ENCODE measurements at regions not wholly inside any gene's neighbourhood (a gene's known extent, or its start where the extent isn't known, plus 50 kb on each side); places are given as distances from the start of the nearest gene placed in this dataset.

DNA sequence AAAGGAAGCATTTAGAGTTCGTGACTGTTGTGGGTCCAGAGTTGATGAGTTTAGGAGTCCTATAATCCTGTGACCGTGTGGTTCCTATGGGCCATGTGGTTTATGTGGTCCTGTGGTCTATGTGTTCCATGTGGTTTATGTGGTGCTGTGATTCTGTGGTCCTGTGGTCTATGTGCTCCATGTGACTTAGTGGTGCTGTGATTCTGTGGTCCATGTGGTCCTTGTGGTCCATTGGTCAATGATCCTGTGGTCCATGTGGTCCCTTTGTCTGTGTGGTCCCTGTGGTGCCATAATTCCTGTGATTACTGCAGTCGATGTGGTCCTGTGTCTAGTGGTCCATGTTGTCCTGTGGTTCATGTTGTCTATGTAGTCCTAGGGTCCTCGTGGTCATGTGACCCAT lies 167.3 kb downstream of the TMEM18 start:
- no peak for DNase-seq

DNA sequence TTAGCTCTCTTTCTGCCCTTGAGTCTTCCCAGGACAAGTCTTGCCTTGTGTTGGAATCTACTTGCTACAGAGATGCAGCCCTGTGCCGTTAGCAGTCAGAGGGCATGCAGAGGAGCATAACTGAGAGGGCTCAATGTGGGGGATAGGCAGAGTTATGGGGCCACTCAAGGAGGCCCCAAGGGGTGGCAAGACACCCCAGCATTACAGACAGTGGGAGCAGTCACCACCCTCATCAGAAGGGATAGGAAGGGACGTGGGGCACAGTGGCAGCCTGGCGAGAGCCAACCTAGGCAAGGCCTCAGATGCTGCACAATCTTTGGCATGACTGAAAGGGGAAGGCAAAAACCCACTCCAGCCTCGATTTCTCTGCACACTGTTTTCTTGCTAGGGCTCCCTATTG lies 169.1 kb downstream of the TMEM18 start:
- no peak for DNase-seq

DNA sequence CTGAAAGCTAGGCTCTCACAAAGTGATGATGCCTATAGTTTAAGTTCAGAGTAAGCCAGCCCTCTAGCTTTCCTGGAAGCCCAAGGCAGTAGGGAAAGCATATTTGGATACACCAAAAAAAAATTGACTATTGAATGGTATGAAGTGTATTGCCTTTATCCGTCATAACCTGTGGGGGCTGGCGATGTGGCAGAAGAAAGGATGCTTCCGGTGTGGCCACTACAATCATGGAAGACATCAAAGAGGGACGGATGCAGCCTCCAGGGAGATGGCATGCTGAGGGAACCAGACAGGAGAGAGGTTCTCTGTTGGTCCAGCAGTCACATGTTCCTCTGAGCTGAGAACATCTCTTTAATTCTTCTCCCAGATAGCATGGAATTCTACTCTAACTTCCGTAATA lies 170.3 kb downstream of the TMEM18 start:
- no peak for DNase-seq

DNA sequence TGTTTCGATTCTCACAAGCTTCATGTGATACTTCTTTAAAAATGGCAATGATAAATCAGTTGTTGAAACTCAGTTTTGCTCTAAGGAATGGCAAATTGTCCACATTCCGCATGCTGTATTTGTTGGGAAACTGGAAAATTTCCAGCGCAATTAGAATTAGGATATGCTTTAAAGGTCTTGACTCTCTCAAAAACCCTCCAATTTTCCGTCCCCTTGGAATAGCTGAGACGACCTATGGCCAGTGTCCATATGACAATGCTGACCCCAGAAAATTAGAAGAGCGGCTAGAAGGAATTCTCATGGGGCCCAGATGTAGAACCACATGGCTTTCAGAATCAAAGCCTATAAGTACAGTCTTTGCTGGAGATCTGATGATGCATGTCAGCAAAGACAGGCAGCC lies 170.8 kb downstream of the TMEM18 start:
- DNase-seq: no peak

DNA sequence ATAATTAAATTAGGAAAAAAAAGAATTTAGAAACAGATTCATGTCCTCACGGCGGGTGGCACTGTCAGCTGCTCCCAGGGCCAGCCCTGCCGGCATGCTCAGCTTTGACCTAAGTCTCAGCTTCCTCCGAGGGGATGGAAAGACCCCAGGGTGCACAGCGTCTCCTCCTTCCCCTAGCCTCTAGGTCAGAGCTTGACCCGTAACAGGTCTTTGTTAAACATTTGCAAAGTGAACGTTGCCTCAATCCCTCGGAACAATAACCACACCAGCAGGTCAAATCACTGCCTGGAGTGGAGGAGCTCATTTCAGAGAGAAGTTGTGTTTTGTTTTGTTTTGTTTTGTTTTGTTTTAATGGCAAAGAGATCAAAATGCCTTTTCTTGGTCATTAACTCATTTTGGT lies 171.3 kb downstream of the TMEM18 start:
- no peak for DNase-seq

DNA sequence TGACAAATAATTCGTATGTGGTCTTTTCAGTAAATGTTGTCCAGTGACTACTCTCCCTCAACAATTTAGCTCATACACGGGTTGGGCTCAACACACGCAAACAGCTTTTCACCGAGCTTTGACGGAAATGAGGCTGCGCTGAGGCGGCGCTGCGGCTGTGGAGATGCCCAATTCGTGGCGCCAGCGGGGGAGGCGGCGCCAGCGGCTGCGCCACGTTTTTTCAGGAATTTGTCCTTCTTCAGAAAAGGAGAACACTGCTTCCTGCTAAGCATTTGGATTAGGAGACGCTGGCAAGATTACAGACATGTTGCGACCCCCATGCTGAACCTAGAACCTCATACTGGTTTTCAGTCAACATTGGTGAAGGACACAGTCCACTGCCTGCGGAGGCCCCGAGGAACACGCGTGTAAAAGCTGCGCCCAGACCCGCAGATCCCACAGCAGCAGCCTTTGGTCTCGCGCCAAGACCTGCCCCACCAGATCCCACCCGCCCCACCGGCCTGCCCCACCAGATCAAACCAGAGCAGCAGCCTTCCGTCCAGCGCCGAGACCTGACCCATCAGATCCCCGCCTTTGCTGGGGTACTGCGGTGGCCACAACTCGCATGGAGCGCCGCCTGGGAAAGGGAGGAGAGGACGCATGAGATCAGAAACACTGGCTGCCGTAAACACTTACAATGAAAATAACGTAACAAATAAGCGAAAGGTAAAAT lies 173.8 kb downstream of the TMEM18 start:
- no peak for DNase-seq

DNA sequence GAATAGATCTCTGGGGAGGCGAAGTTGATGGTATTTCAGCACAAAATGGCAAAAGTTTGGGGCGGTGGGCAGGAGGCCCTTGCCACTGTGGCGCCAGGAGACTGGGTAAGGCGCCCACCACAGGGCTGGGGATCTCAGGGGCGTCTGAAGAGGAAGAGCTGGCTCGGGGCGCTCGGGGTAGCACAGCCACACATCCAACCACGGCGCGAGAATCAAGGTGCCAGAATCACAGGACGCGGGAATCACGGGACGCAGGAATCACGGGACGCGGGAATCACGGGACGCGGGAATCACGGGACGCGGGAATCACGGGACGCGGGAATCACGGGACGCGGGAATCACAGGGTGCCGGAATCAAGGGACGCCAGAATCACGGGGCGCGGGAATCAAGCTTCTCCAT lies 174.4 kb downstream of the TMEM18 start:
- DNase-seq: no peak

DNA sequence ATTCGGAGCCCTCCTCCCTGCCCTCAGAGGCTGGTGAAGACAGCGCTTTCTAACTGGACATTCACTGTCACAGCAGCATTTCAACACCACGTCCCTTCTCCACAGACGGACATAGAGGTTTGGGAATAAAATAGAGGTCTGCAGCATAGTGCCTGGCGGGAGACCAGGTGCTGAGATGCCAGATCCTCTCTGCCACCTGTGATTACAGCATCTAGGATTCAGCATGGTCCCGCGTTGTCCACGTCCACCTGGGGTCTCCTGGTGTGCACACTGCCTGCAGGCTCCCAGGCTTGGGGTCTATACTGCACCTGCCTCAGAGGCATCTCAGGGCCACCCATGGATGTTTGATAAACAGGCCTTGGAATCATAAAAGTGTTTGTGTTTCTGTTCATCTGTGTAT lies 175.5 kb downstream of the TMEM18 start:
- no peak for DNase-seq

DNA sequence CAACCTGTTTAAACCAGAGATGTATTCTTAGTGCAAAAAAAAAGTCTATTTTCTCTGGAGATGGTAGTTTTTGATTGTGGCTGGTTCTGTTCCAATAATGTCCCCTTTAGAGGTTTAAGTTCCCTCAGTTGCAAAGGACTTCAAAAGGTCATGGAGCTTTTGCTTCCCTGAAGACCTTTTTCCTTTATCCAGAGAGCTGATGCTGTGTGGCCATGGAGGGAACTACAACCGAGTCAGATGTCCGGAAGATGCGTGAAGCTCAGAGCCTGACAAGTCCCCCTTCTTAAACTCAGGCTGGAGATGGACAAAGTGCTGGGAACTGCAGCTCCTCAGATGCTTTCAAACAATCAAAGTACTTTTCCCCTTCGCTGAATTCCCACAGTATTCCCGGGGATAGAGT lies 176.1 kb downstream of the TMEM18 start:
- no peak for DNase-seq

DNA sequence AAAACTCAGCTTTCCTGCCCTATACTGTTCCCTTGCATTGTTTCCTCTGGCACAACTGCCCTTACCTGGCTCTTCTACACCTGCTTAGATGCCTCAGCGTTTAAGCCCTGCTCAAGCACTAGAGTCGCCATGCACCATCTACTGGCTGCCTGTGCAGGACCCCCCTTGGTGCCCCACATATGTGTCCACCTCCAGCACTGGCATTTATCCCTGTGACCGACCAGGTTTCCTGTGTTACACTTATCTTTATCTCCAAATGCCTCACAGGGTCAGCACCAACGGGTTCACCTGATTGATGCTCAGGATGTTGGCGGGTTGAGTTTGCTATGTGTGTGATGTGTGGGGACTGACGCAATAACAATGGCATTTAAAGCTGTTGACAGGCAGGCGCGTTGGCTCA lies 177.5 kb downstream of the TMEM18 start:
- no peak for DNase-seq

DNA sequence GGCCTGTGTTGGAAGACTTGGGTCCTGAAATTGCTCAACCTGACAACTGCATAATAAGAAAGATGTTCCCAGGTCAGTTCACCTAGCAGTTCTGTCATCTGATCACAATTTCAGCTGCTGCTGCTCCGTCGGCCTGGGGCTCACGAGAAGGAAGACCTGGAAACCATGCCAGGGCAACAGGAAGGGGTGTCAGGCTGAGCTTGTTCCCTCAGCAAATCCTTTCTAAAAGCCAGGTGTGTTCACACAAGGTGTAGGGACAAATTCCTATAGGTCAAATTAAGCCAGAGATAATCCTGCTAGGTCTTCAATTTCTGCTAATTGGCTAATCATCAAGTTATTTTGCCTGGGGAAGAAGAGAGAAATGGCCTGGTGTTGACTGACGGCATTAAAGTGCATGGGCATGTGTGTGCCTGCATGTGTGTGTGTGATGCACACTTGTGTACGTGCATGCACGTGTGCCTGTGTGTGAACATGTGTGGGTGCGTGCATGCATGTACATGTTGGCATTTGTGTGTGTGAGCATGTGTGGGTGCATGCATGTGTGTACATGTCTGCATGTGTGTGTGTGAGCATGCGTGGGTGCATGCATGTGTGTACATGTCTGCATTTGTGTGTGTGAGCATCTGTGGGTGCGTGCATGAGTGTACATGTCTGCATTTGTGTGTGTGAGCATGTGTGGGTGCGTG lies 178.6 kb downstream of the TMEM18 start:
- DNase-seq: no peak

DNA sequence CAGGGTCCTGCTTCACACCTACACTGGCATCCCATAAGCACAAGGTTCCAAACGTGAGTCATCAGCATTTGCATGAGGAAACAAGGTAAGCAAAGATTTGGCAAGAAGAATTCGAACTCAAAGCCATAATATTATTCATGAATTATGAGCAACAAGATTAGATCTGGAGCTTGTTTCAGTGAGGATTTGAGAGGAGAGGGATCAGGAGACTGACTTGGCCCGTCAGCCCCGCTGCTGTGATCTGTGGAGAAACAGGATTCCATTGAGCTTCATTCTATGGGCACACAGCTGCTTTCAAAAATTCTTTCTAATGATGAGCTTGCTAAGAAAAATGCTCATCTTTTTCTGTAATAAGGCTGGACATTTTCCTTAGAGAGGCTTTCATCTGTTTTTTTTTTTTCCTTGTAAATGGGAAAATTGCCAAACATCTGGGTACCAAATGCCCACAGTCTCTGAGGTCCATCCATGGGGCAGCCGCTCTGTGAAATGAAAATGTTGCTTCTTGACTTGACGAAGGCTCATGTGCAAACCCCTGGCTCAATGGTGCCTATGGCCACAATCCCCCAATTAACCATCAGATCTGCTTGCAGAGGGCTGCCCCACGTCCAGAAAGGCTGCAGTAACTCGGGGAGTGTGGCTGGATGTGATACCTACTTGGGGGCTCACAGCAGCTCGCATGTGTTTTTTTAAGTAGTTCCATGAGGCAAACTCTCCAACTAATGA lies 179.3 kb downstream of the TMEM18 start:
- DNase-seq: no peak

DNA sequence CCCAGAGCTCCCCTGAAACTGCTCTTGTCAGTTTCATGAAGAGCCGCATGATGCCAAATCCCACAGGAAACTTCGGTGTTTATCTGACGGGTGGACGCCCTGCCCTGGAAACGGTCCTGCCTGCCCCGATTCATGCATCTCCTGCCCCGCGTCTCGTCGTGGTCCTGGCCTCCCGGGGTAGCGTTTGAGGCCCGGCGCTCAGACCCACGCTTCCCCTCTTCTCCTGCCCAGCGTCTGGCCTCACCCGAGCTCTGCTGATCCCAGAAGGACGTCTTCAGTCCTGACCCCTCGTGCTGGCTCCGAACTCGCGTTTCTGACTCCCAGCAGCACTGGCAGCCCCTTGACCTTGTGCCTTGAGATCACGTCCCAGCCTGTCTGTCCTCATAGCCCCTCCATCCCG lies 180.5 kb downstream of the TMEM18 start:
- DNase-seq: no peak

DNA sequence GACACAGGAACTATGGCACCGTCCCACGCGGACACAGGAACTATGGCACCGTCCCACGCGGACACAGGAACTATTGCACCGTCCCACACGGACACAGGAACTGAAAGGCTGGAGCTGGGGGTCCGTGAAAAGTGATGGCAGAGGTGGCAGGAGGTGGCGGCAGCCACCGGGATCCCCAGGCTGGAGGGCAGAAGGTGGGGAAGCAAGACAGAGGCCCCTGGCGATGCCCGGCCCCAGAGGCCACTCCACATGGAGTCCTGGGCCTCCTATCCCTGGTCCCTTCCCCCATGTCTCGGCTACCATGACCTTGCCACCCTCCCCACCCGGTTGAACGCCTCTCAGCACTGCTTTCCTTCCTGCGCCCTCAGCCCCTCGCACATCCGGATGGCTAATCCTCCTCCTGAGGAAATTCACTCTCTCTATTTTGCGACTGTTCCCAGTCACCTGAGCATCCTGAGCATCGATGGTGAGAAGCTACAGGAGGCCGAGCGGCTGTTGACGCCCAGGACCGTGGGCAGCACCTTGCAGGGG lies 181.4 kb downstream of the TMEM18 start:
- no peak for DNase-seq

DNA sequence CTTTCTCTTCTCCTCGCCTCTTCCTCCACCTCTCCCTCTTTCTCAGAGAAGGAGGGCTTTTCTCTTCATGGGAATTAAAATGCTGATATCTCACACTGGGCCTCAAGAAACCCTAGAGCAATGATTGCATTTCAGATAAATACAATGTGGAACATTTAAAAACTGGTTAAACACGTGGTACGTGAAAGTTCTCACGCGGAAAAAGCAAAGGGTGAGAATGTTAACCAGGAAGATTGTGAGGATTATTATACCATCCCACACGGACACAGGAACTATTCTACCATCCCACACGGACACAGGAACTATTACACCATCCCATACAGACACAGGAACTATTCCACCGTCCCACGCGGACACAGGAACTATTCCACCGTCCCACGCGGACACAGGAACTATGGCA lies 182.4 kb downstream of the TMEM18 start:
- no peak for DNase-seq

DNA sequence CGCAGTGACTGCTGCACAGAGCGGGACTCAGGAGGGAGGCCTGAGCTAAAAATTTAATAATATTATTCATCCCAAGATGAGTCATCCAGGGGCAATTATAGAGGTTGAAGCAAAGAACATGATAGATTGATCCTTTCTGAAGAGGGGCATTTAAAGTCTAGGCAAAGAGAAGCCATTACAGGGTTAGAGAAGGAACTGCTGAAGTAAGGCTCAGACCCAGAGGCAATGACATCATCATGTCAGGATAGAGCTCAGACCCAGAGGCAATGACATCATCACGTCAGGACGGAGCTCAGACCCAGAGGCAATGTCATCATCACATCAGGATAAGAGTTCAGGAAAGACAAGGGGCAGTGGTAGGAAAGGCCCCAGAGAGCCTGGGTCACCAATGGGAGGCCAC lies 184.0 kb downstream of the TMEM18 start:
- no peak for DNase-seq

DNA sequence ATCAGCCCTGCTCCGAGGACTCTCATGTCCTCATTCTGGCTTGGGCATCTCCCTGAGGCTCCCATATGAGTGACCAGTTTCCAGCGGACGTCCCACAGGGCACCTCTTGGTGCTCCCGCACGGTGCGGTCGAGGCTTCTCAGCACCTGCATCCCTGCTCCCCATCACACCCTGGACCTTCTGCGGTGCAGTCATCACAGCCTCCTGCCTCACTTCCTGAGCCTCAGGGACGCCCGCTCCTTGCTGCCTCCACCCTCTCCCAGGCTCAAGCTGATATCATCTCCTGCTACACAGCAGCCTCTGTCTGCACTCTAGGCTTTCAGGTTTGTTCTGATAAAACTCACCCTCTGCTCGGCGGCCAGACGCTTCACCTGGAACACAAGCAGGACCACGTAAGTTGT lies 185.0 kb downstream of the TMEM18 start:
- DNase-seq: no peak

DNA sequence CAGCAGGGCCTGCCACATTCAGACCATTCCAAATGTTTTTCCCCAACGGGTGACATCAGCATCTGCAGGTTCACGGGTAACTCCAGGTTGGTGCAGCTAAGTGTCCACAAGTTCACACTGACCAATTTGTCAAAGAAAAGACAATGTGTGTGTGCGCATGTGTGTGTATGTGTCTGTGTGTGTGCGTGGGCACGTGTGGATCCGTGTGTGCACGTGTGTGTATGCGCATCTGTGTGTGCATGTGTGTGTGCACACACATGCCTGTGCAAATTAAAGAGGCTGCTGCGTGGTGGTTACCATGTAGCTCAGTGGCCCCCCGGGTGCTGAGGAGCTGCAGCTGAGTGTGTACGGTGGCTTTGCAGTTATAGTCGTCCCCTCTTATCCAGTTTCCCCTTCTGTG lies 187.4 kb downstream of the TMEM18 start:
- no peak for DNase-seq

DNA sequence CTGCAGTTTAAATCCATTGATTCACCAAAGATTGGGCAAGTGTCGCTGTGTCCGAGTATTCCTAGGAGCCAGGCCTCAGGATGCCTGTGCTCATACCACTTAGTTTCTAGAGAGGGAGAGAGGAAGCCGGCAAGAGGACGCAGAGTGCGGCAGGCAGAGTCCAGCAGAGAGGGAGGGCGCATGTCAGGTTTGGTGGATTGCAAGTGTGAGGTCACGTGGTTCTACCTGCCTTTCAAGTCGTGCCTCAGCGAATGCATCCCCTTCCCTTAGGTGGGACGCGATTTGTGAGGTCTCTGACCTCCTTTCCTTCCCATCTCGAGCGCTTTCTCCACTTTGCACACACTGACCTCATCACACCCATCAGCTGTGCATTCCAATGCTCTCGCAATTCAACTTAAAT lies 188.1 kb downstream of the TMEM18 start:
- DNase-seq: no peak

DNA sequence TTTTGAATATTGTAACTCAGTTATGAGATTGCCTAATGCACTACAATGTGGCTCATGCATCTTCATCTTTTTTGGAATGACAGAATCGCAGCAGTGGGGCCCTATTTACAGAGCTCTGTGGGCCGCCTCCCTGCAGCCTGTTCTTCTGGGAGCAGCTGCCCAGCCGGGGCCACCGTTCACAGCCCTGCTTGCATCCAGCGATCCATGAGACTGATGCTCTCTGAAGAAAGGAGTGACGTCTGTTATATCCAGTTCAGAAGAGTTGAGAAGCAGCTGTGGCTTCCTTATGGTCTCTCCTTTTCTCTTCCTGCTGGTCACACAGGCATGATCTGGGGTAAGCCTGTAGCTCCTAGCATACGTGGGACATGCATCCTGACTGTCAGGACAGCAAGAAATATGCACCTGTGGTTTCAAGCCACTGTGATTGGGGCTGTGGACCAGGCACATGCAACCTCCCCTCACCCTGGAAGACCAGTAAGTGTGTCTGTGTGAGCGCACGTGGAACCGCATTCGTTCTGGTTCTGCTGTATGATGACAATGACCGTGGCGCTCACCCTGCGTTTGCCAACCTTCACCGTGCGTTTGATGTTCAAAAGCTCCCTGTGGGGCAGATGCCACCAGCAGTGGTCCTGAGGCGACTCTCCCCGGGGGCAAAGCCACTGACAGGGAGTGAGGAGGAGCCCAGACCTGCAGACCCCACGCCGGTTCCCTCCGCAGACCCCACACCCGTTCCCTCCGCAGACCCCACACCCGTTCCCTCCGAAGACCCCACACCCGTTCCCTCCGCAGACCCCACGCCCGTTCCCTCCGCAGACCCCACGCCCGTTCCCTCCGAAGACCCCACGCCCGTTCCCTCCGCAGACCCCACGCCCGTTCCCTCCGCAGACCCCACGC lies 189.8 kb downstream of the TMEM18 start:
- no peak for DNase-seq

DNA sequence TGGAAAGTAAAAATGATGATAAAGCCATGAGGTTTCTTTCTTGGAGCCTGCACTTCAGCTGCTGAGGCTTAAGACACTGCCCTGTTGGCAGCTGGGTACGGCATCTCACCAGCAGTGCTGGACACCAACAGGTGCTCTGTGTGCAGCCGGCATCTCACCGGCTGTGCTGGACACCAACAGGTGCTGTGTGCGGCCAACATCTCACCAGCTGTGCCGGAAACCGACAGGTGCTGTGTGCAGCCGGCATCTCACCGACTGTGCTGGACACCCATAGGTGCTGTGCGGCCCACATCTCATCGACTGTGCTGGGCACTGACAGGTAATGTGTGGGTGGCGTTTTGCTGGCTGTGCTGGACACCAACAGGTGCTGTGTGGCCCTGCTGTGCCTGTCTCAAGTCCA lies 190.8 kb downstream of the TMEM18 start:
- no peak for DNase-seq

DNA sequence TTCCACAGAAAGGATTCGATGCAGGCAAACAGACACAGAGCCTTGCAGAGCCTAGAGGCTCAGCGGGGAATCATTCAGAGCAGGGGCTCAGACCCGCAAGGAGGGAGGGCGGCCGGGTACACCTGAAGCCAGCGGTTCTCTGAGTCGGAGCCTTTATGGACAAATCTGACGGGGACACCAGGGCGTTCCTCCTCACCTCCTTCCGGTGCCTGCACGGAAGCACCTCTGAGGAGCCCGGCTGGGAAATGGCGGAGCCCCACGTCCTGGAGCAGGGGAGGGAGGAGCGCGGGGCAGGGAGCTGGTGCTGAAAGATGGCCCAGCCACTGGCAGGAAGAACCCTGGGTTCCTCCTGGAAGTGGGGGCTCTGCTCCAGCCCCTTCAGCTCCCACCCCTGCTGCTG lies 193.5 kb upstream of the ALKAL2 start:
- DNase-seq: no peak

Data from NCI-H1105 treated with DMSO at 0.1 percent for 48 hours (cell line).